ENCODE measurements at regions not wholly inside any gene's neighbourhood (a gene's known extent, or its start where the extent isn't known, plus 50 kb on each side); places are given as distances from the start of the nearest gene placed in this dataset.

- Mint-ChIP-seq H3K36me3 (ENCODE audit: low read depth) (no peaks in the 10 kb centered on the region), H3K4me1 (ENCODE audit: low read depth) (no peaks in the 10 kb centered on the region), H3K27me3 (no peaks in the 10 kb centered on the region), H3K27ac (no peak overlapping the region), H3K9me3 (no peaks in the 10 kb centered on the region), H3K4me3 (no peak overlapping the region)
These were observed 804.6 kb upstream of the COX7C start for GRCh38 chr5:85813146-85813545.

DNA sequence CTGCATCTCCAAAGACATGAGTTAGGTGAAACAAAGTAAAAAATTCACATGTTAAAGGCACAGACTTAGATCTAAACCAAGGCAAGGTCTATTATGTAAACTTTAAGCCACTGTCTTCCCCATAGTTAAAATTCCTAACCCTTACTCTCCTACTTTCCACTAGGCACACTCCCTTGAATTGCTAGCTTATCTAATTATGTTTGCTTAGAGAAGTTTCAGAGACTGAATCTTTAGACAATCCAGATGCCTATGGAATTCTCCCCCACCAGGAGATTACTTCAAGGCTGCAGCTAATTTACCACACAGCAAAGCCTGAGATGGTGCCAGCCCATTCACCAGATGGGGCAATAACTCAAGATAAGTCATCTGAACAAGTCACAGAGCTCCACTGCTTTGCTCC is 803.1 kb upstream of the COX7C start:
- Mint-ChIP-seq H3K9me3 (no peaks in the 10 kb centered on the region), H3K4me3 (no peak overlapping the region), H3K4me1 (ENCODE audit: low read depth) (no peaks in the 10 kb centered on the region), H3K27me3 (no peaks in the 10 kb centered on the region), H3K27ac (no peak overlapping the region), H3K36me3 (ENCODE audit: low read depth) (no peaks in the 10 kb centered on the region)

DNA sequence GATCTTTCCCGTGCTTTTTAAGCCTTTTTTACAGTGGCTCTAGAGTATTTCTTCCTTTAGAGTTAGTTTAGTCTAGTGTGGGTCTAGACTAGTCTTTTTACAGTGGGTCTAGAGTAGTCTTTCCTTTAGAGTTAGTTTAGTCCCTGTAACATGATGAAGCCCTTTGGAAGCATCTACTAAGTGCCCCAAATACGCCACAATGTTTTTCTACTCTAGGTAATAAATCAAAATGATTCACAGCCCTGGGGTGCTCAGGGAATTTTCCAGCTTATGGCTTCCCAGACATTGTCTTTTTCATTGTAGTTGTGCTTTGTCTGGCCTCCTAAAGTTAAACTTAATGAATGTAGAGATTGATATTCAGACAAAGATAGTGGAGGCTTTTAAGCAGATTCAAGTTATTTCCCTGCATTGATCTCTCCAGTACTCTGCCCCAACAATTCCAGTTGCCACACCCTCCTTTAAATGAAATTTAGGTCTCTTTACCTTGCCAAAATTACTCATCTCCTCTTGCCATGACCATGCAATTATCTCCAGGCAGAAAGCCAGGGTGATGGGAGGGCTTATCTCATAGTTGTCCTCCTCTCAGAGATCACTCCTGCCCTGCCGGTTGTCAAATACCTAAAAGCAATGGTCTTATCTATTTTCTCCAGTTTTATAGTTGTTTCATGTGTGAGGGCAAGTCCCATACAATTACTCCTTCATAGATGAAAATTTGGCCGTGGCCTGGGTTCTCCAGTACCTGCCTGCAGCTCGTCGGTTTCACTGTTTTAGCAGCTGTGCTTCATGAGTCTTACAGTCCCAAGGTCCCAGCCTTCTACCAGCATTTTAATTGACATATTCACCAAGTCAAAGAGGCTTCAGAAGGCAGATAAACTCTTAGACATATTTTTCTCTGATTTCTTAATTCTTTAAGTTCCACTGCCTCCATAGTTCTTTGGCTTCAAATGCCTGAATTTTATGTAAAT is 794.0 kb upstream of the COX7C start:
- no peak overlapping the region for H3K4me3 Mint-ChIP-seq
- H3K4me1 Mint-ChIP-seq (ENCODE audit: low read depth) = no peaks in the 10 kb centered on the region
- H3K36me3 Mint-ChIP-seq (ENCODE audit: low read depth) = no peaks in the 10 kb centered on the region
- H3K9me3 Mint-ChIP-seq = peaks cover 4% of the 10 kb centered on the region
- H3K27ac Mint-ChIP-seq = no peak overlapping the region
- no peaks in the 10 kb centered on the region for H3K27me3 Mint-ChIP-seq

DNA sequence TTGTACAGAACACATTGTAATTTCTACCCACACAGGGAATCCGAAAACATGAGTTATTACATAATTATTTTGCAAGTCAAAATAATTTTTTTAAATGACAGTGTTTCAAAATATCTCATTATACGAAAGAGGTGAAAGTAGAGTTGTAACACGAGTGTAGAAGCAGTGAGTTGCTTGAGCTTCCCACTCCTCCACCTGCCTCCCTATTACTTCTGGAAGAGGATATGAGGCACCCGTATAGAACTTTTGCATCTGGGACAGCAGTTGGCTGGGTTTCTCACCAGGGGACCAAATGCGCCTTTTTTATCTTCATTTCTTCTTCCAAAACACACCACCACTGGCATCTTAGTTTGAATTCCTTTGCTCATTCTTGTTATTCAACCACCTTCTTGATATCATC is 779.0 kb upstream of the COX7C start:
- H3K9me3 Mint-ChIP-seq = no peaks in the 10 kb centered on the region
- H3K27ac Mint-ChIP-seq = no peak overlapping the region
- H3K27me3 Mint-ChIP-seq = no peaks in the 10 kb centered on the region
- H3K4me3 Mint-ChIP-seq = no peak overlapping the region
- H3K4me1 Mint-ChIP-seq (ENCODE audit: low read depth) = no peaks in the 10 kb centered on the region
- H3K36me3 Mint-ChIP-seq (ENCODE audit: low read depth) = no peaks in the 10 kb centered on the region

GRCh38 chr5:85841653-85842052 is 776.1 kb upstream of the COX7C start:
- Mint-ChIP-seq H3K9me3 (no peaks in the 10 kb centered on the region), H3K4me3 (no peak overlapping the region), H3K4me1 (ENCODE audit: low read depth) (no peaks in the 10 kb centered on the region), H3K36me3 (ENCODE audit: low read depth) (no peaks in the 10 kb centered on the region), H3K27me3 (no peaks in the 10 kb centered on the region), H3K27ac (no peak overlapping the region)

GRCh38 chr5:85843535-85843934 is 774.2 kb upstream of the COX7C start:
- Mint-ChIP-seq H3K27ac (no peak overlapping the region), H3K27me3 (no peaks in the 10 kb centered on the region), H3K4me1 (ENCODE audit: low read depth) (no peaks in the 10 kb centered on the region), H3K36me3 (ENCODE audit: low read depth) (no peaks in the 10 kb centered on the region), H3K9me3 (no peaks in the 10 kb centered on the region), H3K4me3 (no peak overlapping the region)

DNA sequence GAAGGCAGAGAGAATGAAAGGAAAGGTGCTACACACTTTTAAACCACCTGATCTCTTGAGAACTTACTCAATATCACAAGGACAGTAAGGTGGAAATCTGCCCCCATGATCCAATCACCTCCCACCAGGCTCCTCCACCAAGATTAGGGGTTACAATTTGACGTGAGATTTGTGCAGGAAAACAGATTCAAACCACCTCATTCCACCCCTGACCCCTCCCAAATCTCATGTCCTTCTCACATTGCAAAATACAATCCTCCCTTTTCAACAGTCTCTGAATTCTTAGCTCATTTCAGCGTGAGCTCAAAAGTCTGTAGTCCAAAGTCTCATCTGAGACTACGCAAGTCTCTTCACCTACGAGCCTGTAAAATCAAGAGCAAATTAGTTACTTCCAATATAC is 768.3 kb upstream of the COX7C start:
- Mint-ChIP-seq H3K36me3 (ENCODE audit: low read depth) (no peaks in the 10 kb centered on the region), H3K9me3 (no peaks in the 10 kb centered on the region), H3K27ac (no peak overlapping the region), H3K27me3 (no peaks in the 10 kb centered on the region), H3K4me3 (no peak overlapping the region), H3K4me1 (ENCODE audit: low read depth) (no peaks in the 10 kb centered on the region)

- no peaks in the 10 kb centered on the region for H3K4me1 Mint-ChIP-seq (ENCODE audit: low read depth)
- H3K27me3 Mint-ChIP-seq = no peaks in the 10 kb centered on the region
- H3K27ac Mint-ChIP-seq = no peak overlapping the region
- H3K4me3 Mint-ChIP-seq = no peak overlapping the region
- H3K9me3 Mint-ChIP-seq = peaks cover 7% of the 10 kb centered on the region
- H3K36me3 Mint-ChIP-seq (ENCODE audit: low read depth) = no peaks in the 10 kb centered on the region
These were observed 752.4 kb upstream of the COX7C start for GRCh38 chr5:85865296-85865695.

DNA sequence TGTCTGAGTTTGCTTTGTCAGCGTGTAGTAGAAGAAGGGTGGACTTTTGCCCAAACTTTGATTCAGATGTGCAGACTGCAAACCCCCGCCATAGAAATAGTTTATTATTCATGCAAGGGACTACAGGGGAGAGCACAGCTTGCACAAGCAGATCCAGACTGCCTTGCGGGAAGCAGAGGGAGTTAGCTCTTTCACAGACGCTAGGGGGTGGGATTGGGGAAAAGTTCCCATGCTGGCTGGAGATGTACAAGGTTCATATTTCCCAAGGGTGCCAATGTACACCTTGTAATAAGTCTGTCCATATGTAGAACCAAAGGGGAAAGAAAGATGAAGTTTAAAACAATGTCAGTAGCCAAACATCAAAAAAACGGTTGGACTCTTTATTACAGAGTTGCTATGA is 749.7 kb upstream of the COX7C start:
- Mint-ChIP-seq H3K4me1 (ENCODE audit: low read depth) (no peaks in the 10 kb centered on the region), H3K9me3 (peaks cover 7% of the 10 kb centered on the region), H3K4me3 (no peak overlapping the region), H3K27ac (no peak overlapping the region), H3K36me3 (ENCODE audit: low read depth) (no peaks in the 10 kb centered on the region), H3K27me3 (no peaks in the 10 kb centered on the region)

DNA sequence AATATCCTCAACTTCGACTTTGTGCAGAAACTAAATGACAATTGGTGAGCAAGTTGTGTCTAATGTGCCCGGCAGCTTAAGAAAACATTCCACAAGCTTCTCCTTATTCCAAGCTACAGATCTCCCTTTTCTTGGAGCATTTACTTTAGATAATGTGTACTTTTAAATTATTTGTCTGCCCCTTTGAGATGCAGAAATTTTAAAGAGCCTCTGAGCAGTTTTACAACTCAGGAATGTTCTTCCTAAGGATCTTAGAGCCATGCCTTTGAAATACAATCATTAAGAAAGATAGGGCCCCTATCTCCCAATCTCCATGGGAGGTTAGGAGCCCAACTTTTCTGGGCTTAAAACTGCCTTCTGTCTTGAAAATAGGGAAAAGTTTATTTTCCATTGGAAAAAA is 723.7 kb upstream of the COX7C start:
- Mint-ChIP-seq H3K4me1 (ENCODE audit: low read depth) (no peaks in the 10 kb centered on the region), H3K9me3 (peaks cover 4% of the 10 kb centered on the region), H3K36me3 (ENCODE audit: low read depth) (no peaks in the 10 kb centered on the region), H3K27me3 (no peaks in the 10 kb centered on the region), H3K27ac (no peak overlapping the region), H3K4me3 (no peak overlapping the region)

DNA sequence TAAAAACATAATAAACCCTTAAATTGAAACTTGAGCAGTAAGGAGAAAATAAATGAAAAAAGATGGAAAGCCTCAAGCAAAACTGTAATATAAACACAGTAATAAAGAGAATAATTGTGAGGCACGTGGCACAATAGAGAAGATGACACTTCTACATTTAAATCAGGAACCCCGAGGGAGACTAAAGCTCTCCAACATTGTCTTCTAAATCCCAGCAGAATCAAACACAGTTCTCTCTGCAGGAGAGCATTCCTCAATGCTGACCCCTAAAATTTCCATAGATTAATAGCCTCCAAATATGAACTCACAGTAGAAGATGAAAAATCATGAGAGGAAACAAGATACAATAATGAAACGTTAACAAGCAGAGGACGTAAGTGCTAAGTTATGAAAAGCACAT is 721.2 kb upstream of the COX7C start:
- Mint-ChIP-seq H3K27ac (no peak overlapping the region), H3K4me1 (ENCODE audit: low read depth) (no peaks in the 10 kb centered on the region), H3K4me3 (no peak overlapping the region), H3K36me3 (ENCODE audit: low read depth) (no peaks in the 10 kb centered on the region), H3K27me3 (no peaks in the 10 kb centered on the region), H3K9me3 (peaks cover 4% of the 10 kb centered on the region)

DNA sequence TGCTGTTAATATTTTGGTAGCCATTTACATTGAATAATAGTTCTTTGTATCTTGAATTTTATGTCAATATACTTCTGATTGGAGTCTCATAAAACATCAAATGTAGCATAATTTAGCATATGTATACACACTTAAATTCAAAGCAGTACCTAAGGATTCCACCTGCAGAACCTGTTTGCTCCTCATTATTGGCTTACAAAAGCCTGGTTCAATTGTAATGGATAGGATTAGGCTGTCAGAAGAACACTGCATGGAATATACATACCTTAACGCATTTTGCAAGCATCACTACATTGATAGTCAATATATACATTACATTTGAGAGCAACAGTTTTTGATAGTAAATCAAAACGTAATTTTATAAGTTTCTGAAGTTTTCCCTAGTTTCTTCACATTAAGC is 711.3 kb upstream of the COX7C start:
- Mint-ChIP-seq H3K9me3 (no peaks in the 10 kb centered on the region), H3K4me3 (no peak overlapping the region), H3K27ac (no peak overlapping the region), H3K36me3 (ENCODE audit: low read depth) (no peaks in the 10 kb centered on the region), H3K27me3 (no peaks in the 10 kb centered on the region), H3K4me1 (ENCODE audit: low read depth) (no peaks in the 10 kb centered on the region)

GRCh38 chr5:85910335-85910734 is 707.4 kb upstream of the COX7C start:
- H3K27me3 Mint-ChIP-seq = no peaks in the 10 kb centered on the region
- H3K27ac Mint-ChIP-seq = no peak overlapping the region
- H3K4me1 Mint-ChIP-seq (ENCODE audit: low read depth) = no peaks in the 10 kb centered on the region
- H3K9me3 Mint-ChIP-seq = peaks cover 5% of the 10 kb centered on the region
- H3K36me3 Mint-ChIP-seq (ENCODE audit: low read depth) = no peaks in the 10 kb centered on the region
- H3K4me3 Mint-ChIP-seq = no peak overlapping the region

DNA sequence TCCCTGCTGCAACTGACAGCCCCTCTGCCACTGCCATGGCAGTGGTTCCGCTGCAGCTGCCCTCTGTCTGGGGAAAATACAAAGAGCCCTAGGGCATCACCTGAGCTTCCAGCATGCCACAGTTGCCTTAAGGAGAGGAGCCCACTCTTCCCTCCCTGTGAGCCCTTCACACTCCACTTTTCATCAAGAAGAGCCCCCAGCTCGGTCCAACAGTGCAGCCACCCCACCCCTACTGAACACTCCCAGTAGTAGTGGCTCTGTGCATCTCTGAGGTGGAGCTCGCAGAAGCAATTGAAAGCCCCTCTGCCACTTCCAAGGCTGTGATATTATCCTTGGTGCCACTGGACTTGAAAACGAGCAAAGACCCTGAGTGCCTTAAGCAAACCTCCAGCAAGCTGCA is 696.8 kb upstream of the COX7C start:
- Mint-ChIP-seq H3K36me3 (ENCODE audit: low read depth) (no peaks in the 10 kb centered on the region), H3K27me3 (no peaks in the 10 kb centered on the region), H3K4me1 (ENCODE audit: low read depth) (no peaks in the 10 kb centered on the region), H3K4me3 (no peak overlapping the region), H3K27ac (no peak overlapping the region), H3K9me3 (peaks cover 16% of the 10 kb centered on the region)

GRCh38 chr5:85921590-85921989 is 696.2 kb upstream of the COX7C start:
- no peak overlapping the region for H3K4me3 Mint-ChIP-seq
- no peak overlapping the region for H3K27ac Mint-ChIP-seq
- H3K9me3 Mint-ChIP-seq = peaks cover 16% of the 10 kb centered on the region
- H3K4me1 Mint-ChIP-seq (ENCODE audit: low read depth) = no peaks in the 10 kb centered on the region
- no peaks in the 10 kb centered on the region for H3K27me3 Mint-ChIP-seq
- H3K36me3 Mint-ChIP-seq (ENCODE audit: low read depth) = no peaks in the 10 kb centered on the region

- no peaks in the 10 kb centered on the region for H3K27me3 Mint-ChIP-seq
- peaks cover 16% of the 10 kb centered on the region for H3K9me3 Mint-ChIP-seq
- no peak overlapping the region for H3K4me3 Mint-ChIP-seq
- no peaks in the 10 kb centered on the region for H3K36me3 Mint-ChIP-seq (ENCODE audit: low read depth)
- no peaks in the 10 kb centered on the region for H3K4me1 Mint-ChIP-seq (ENCODE audit: low read depth)
- H3K27ac Mint-ChIP-seq = no peak overlapping the region
These were observed 690.1 kb upstream of the COX7C start for GRCh38 chr5:85927632-85928031.

All from stimulated activated naive CD8-positive, alpha-beta T cell treated with anti-CD3 and anti-CD28 coated beads, Interleukin-15, Interleukin-2, amounts not matched to agents 100 ng/mL and 50 ng/mL, for 24 hours (primary cell).